ENCODE measurements at regions not wholly inside any gene's neighbourhood (a gene's known extent, or its start where the extent isn't known, plus 50 kb on each side); places are given as distances from the start of the nearest gene placed in this dataset.
A peak's percentile ranks its signal among the peaks of the same experiment; 100 is the strongest.
"Not testable (repeated sequence)": the region's sequence is repeated elsewhere in the genome, so short reads cannot be mapped to it uniquely, and the experiment has no call there.

DNA sequence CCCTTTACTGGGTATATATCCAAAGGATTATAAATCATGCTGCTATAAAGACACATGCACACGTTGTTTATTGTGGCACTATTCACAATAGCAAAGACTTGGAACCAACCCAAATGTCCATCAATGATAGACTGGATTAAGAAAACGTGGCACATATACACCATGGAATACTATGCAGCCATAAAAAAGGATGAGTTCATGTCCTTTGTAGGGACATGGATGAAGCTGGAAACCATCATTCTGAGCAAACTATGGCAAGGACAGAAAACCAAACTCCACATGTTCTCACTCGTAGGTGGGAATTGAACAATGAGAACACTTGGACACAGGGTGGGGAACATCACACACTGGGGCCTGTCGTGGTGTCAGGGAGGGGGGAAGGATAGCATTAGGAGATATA is 59.2 kb downstream of the CXorf49B start:
- not testable (repeated sequence) for DNase-seq (ENCODE audit: low read depth in 4 of 4, low spot score in 1 of 4)

DNA sequence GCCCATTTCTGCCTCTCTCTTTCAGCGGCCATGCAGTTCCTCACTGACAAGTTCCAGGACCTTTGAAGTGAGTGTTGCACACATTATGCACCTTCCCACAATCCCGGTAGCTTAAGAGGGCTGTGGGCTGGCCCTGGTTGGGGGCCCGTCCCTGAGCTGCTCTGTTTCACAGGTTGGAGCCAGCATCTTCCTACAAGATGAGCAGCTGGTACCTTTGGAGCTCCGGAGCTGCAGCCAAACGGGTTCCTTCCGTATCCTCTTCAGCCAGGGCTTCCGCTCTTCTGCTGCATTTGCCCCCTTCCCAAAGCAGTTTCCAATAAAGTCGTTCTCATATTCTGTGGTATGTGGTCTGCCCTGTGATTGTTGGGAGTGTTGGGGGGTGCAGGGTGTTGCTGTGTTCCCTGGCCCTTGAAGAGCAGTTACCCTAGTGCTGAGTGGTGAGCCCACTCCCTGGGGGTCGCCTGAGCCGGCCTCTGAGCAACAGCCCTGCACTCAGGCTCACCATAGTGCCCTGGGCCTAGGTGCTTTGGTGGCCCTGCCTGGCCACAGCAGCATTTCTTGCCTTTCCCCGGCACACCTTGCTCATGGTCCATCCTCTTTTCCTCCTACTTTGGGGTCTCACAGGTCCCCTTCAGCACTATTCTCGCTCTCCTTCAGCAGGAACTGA is 60.4 kb downstream of the CXorf49B start:
- no peak for DNase-seq (ENCODE audit: low read depth in 4 of 4, low spot score in 1 of 4)

DNA sequence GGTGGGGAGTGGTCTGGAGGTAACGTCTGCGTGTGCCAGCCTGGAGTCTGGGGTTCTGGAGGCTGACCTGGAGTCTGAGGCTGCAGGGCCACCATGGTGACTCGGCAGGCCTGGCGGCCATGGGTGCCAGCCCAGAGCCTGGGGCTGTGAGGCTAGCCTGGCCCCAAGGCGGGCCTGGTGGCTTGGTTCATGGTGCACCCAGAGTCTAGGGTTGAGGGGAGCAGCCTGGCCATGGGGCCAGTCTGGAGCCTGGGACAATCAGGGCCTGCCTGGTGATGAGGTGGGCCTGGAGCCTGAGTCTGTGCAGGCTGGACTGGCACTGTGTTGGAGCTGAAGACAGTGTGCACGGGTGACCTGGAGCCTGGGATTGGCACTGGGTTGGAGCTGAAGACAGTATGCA is 64.9 kb downstream of the CXorf49B start:
- no peak for DNase-seq (ENCODE audit: low read depth in 4 of 4, low spot score in 1 of 4)

DNA sequence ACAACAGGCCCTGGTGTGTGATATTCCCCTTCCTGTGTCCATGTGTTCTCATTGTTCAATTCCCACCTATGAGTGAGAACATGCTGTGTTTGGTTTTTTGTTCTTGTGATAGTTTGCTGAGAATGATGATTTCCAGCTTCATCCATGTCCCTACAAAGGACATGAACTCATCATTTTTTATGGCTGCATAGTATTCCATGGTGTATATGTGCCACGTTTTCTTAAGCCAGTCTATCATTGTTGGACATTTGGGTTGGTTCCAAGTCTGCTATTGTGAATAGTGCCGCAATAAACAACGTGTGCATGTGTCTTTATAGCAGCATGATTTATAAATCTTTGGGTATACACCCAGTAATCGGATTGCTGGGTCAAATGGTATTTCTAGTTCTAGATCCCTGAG is 72.6 kb upstream of the NHSL2 start:
- not testable (repeated sequence) for DNase-seq (ENCODE audit: low read depth in 4 of 4, low spot score in 1 of 4)

DNA sequence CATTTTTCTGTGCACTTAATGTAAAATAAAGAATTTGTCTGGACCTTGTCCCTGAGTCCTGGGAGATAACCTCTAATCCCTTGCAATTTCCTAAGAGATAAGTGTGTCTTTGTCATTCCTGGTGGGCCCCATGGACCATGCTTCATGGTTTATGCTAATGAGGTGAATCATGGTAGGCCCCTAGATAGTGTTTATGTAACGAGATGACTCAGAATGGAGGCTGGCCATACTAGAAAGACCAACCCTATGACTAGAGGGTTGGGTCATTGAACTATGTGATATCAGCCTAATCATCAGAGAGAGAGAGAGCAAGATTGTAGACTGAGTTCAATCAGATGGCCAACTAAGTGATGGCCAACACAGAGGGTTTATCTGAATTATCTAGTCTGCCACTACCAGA is 64.2 kb upstream of the NHSL2 start:
- no peak for DNase-seq (ENCODE audit: low read depth in 4 of 4, low spot score in 1 of 4)

DNA sequence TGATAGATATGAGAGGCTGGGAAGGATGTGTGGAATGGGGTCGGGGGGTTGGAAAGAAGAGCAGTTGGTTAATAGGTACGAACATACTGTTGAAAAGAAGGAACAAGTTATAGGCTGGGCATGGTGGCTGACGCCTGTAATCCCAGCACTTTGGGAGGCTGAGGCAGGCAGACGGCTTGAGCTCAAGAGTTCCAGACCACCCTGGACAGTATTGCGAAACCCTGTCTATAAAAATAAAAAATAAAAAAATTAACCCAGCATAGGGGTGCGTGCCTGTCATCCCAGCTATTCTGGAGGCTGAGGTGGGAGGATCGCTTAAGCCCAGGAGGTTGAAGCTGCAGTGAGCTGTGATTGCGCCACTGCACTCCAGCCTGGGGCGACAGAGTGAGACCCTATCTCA is 58.5 kb upstream of the NHSL2 start:
- no peak for DNase-seq (ENCODE audit: low read depth in 4 of 4, low spot score in 1 of 4)

DNA sequence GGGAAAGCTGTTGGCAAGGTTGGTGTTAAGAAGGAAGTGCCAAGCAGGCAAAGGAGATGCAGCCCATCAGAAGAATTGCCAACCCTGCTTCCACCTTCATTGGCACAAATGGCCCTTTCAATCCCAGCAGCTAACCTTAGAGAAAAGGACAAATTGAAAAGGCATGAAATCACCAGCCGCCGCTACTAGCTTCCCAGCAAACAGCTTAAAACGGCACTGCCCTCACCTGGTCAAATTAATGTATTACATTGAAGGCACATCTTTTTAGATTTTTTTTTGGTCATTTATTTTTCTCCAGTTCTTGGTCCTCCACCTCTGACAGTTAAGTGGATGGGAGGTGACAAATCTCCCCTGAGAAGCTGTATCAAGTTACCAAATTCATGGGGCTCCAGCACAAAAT is 51.0 kb upstream of the NHSL2 start:
- peak in 2 of 4 experiments; percentile 9 to 11 for DNase-seq (ENCODE audit: low read depth in 4 of 4, low spot score in 1 of 4)
